ENCODE measurements at regions not wholly inside any gene's neighbourhood (a gene's known extent, or its start where the extent isn't known, plus 50 kb on each side); places are given as distances from the start of the nearest gene placed in this dataset.

DNA sequence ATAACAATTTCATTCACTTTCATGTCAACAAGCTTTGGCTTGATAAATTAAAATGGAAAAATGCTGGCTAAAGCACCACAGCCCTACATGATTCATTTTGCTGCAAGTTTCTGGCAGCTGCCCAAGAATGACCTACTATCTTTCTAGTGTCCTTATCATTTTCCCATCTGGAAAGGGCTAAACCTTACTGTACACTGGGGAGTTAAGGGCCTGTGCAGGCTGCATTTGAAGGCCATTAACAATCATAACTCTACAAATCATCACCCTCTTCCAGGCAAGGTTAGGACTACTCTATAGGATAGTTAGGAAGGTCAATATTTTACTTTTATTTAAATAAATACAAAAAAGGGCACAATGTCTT, 579.7 kb upstream of the ZNF608 start:
- DNase-seq (ENCODE audit: low spot score), result peak; percentile 72

DNA sequence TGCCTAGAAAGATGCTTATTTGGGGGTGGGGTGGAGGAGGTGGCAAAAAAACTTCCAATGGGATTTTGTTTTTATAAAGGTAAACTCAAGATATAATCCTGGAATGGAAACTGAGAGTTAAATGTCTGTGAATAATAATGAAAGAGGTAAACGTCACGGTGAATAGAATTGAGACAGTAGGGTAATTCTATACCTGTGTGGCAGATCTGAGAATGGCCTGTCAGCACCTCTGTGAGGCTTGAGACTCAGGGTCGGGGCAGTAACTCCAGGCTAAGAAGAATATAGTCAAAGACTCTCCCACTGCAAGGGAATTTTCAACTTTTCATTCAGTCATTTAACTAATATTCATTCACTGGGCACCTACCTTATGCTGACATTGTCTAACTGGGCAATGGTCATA, 581.2 kb upstream of the ZNF608 start:
- no peak for DNase-seq (ENCODE audit: low spot score)

DNA sequence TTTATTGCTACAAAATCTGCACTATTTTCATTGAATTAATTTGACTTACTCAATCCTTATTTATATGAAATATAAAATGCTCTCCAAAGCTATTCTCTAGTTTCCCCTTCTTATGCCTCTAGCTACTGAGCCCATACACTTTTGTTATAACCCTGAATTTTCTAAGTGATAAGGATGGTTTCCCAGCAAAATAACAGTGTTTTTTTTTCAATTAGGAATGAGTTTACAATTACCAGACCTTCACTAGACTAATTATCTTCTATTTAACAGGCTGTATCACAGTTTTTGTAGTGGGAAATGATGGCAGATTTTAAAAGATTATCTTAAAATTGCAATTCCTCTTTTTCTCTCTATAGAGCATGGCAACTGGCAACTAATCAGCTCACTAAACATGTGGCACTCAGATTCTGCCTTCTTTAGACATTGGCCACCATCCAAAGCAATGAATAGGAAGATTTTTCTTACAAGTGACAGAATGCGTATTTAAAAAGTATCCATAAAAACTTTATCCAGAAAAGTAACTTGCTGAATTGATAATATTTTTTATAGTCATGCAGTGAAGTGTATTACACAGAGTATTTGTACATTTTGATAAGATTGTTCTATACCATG, 585.7 kb upstream of the ZNF608 start:
- DNase-seq (ENCODE audit: low spot score), result no peak

DNA sequence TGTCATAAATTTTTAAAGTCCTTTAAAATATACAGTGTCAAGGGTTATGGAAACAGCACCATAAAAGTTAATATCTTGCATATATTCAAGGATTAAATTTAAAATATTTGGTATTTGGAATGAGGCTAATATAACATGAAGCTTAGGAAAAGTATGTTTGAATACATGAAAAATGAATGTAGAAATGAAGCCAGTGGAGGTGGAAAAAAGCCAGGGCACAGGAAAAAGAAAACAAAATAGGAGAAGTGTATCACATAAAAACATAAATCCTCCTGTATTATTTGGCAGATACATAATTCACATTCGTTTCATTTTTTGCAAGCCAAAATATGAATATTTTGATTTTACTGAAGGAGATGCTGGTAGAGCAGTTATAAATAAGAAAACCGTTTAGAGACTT, 587.0 kb upstream of the ZNF608 start:
- no peak for DNase-seq (ENCODE audit: low spot score)

DNA sequence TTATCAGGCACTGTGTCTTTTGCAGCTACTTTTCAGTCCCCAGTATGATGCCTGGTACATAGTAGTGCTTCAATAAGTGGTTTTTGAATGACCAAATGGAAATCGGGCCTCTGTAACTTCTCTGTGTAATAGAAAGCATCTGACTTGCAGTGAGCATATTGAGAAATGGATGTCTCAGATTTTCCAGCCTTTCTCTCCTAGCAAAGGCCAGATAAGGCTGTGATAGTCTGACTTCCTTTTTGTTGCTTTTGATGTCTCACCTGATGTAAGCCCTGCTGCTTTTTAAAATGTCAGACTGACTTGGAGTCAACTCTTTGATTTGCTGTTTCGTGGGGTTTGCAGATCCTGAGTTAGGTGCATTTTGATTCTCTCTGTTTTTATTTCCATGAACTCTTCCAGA, 590.0 kb upstream of the ZNF608 start:
- DNase-seq (ENCODE audit: low spot score), result no peak

DNA sequence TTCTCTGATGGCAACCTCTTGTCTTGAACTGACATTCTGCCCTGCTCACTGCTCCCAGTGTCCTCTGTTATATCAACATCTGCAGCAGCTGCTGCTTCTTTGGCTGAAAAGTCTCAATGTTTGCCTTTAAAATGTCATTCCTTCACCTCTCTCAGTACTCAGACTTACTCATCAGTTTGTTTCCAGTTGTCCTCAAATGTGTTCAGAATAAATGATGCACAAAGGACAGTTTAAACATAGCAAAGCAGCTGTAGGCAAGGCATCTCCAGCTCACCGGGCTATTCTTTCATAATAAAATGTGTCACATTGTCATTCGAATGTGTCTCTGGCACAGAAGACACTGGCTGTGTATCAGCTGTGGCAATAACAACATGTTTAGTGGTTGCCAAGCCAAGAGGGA, 590.9 kb upstream of the ZNF608 start:
- no peak for DNase-seq (ENCODE audit: low spot score)

DNA sequence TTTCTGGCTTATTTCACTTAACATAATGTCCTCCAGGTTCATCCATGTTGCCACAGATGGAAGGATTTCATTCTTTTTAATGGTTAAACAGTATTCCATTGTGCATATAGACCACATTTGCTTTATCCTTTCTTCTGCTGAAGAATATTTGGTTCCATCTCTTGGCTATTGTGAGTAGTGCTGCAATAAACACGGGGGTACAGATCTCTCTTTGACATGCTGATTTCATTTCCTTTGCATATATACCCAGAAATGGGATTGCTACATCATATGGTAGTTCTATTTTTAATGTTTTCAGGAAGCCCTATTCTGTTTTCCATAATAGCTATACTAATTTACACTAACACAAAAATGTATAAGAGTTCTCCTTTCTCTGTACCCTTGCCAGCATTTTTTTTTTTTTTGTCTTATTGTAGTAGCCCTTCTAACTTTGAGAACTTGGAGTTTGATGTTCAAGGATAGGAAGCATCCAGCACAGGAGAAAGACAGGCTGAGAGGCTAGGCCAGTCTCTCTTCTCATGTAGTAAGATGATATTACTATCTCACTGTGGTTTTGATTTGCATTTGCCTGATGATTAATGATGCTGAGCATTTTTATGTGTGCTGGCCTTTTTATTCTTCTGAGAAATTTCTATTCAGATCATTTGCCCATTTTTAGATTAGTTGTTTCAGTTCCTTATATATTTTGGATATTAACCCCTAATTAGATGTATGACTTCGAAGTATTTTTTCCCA, 592.2 kb upstream of the ZNF608 start:
- DNase-seq (ENCODE audit: low spot score), result no peak

DNA sequence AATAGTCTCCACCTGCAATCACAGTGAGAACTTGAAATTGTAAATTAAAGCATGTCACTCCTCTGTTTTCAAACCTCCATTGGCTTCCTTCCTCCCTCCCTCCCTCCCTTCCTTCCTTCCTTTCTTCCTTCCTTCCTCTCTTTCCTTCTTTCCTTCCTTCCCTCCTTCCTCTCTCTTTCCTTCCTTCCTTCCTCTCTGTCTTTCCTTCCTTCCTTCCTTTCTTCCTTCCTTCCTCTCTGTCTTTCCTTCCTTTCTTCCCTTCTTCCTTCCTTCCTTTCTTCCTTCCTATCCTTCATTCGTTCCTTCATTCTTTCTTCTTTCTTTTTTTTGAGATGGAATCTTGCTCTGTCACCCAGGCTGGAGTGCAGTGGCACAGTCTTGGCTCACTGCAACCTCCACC, 595.0 kb upstream of the ZNF608 start:
- DNase-seq (ENCODE audit: low spot score), result no peak

DNA sequence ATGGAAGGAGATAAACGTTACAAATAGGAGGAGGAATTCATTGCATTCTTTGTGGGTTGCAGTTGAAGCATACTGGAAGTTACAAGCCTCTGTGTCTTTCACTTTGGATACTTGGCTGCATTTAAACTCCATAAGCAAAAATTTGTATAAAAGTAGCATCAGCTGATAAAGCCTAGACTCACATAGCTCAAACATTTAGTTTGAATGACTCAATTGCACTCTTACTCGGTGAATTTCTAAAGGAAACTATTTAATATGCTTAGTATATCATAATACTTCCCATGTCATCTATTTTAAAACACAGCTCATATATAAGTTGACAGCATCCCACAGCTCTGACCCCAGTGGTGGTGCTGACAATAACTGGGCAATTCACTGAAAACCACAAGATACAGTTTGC, 596.6 kb upstream of the ZNF608 start:
- no peak for DNase-seq (ENCODE audit: low spot score)

DNA sequence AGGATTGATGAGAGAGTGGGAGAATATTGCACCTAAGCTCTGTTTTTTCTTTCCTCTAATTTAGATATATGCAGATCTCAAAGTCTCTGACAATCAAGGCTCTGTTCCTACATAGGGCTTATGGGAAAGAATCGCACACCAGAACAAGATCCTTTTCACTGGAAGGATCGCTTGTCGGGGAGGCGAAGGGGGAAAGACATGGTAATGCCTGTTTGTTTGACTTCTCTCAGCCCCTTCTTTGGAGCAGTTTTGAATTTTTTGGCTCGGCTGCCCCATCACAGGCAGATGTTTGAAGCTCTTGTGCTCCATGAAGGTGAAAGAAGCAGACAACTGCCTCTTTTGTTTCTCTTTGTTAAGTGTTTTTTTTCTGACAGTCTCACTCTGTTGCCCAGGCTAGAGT, 599.9 kb upstream of the ZNF608 start:
- no peak for DNase-seq (ENCODE audit: low spot score)

DNA sequence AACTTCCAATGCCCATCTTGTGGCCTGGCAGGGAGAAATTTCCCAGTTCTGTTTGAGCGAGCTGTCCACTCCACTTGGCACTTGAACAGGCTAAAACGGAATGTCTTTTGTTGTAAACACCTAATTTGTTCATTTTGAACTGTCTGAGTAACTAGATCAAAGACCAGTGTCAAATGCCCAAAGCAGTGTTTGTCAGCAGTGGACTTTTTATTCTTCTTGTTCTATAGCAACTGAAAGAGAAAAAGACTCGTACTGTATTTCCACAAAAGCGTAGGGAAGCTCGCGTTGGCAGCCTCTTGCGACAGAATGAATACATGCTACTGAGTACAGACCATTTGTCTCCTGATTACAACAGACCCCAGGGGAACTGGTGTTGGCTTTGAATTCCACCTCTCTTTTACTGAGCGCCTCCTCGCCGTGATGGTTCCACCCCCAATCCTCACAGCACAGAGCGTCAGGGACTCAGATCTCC, 601.8 kb upstream of the ZNF608 start:
- DNase-seq (ENCODE audit: low spot score), result no peak

DNA sequence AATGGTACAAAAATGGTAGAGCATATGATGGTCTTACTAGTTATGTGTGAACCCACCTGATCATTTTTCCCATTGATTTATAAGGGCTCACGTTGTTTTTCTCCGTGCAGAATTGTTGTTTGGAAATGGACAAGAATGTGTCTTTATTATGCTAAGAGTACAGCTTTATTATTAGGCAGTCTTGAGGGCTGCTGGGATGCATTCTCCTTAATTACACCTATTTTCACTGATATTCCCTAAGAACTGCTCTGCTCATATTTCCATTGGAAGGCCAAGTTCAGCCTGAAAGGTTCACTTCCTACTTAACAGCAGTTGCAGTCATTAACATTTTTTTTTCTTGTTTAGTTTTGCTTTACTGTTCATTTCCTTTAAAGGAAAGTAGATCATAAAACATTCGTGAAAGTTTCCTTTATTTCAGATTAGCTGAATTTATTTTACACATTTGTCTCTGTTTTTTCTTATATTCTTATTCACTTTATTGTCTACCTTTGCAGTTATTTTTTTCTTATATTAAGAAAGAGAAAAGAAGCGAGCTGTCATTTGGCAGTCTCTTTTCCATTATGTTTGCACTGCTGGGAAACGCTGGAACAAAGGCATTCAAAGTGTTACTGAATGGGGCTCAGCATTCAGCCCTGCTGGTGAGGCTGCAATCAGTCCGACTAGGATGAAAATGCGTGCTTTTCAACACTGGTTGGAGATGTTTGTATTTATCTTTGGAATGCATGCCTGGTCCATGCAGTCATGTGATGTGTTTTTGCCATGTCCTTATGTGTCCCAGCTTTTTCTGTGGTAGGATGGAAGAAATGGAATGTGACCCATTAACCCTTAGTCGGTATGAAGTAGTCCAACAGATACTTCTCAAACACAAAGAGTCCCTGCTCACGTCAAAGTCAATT, 602.7 kb upstream of the ZNF608 start:
- no peak for DNase-seq (ENCODE audit: low spot score)

DNA sequence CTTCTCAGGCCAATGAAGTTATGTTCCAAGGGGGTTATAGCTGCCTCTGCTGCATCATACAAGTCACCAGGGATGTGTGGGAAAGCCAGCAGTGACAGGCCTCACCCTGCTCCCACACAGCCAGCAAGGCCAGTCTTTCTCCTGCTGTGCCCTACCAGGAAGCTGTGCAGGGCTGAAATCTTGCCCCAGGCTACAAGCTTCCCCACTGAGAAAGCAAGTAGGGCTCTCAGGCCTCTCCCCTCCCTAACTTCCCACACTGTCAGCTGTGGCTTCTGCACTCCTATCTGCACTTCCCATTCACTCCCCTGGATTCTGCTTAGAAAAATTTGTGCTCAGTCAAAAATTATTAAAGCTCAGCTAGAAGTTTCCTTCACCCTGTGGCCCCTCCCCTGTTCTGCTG, 611.2 kb upstream of the ZNF608 start:
- peak; percentile 39 for DNase-seq (ENCODE audit: low spot score)

DNA sequence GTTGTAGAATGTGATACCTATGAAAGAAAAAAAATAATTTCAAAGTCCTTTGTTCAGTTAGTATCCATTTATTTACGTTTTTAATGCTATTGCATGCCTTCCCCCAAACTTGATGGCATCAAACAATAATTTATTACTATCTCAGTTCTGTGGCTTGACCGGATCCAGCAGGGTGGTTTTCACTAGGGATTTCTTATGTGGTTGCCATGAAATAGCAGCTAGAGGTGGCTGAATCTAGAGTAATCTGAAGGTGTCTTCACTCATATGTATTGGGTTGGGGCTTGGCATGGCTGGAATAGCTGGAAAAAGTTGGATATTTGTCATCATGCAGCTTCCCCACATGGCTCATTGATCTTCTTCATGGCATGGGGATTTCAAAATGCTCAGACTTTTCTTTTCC, 619.3 kb upstream of the ZNF608 start:
- no peak for DNase-seq (ENCODE audit: low spot score)

DNA sequence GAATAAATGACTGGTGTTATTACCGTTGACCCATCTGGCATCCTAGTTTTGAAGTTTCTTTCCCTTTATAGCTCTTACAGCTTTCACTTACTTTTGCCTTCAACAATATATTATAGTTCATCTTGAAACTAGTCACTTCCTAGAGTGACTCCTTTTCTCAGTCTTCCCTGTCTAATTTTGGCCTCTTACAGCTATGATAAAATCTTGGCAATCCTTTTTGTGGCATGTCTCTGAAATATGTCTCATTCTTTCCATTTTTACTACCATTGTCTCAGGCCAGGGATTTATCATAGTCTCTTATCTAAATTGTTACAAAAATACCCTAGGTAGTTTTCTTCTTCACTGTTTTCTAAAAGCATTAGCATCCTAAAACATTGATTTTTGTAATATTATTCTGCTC, 621.3 kb upstream of the ZNF608 start:
- no peak for DNase-seq (ENCODE audit: low spot score)

DNA sequence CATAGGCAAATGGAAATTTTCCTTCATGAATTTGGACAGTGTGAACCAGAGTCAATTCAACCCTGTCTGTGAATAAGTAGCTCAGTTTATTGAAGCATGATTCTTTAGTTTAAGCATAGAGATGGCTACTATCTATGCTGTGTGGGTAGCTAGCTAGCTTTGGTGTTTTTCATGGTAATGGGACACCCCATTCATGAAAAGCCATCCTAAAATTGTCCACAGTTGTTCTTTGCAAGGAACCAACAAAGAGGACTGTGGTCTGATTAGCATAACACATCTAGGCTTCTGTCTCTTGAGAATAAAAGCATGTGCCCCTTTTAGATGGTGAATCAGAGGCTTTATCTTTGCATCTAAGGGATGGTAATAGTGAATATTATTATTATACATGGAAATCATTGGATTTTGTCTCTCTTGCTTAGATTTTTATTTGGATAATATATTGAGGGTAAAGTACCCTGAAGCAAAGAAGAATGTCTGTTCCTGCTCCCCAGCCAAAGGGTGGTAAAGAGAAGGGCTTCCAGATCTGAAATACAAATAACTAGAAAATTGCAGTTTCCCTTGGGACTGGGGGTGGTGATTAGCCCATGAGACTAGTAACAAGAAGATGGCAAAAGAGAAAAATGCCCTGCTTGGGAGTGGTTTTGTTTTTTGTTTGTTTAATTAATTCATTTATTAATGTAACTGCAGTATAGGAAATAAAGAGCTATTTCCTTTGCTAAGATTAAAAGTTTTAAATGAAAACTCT, 624.2 kb upstream of the ZNF608 start:
- DNase-seq (ENCODE audit: low spot score), result no peak

DNA sequence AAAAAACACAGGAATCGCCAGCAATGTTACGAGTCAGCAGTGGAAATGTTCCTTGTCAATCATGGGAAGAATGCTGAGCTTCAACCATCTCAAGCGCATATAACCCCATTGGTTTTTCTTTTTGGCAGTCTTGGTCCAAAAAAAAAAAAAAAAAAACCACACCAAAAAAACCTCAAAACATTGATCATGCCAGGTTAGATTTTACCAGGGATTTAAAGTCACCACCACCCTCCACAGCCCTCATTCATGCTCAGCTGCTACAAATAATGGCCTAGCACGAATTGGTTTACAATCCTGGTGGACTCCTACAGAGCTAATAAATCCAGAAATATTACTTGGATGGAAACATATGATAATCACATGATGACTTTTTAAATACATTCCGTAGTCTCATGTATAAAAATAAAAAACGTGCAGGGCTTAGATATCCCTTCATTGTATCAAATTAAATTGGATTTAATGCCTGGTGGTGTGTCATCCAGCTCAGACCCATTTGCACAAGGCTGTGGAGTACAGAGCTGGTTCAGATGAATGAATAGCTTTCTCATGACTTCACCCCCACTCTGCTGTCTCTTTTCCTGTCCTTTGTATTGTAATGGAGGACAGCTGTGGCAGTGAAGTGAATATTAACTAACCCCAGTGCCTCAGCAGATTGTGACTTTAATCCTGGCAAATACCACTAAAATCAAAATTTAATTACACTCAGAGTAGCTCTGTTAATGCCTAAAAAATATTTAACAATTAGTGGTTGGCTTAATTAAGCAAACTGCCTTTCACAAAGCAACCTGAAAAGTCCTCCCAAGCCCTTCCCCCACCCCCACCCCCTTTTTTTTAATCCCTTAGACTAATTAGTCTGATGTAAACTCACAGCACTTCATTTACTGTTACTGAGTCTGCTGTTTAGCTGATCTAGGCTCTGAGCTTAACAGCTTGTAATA, 626.5 kb upstream of the ZNF608 start:
- peak; percentile 86 for DNase-seq (ENCODE audit: low spot score)

DNA sequence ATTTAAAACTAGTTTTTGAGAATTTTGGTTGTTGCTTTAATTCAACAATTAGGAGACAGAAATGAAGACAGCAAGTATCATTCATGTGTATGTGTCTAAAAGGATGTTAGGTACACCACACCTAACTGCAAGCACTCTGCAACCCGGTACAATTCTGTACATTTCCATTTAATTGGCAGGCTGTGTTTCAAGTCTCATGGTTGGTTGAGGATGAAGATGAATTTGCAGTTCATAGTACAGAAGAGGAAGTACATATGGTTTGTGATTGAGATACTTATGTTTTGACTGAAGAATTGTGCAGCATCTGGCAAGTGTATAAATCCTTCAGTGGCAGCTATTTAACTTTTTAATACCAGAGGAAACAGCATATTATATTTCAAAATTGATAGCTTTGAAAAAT, 628.7 kb upstream of the ZNF608 start:
- DNase-seq (ENCODE audit: low spot score), result no peak

DNA sequence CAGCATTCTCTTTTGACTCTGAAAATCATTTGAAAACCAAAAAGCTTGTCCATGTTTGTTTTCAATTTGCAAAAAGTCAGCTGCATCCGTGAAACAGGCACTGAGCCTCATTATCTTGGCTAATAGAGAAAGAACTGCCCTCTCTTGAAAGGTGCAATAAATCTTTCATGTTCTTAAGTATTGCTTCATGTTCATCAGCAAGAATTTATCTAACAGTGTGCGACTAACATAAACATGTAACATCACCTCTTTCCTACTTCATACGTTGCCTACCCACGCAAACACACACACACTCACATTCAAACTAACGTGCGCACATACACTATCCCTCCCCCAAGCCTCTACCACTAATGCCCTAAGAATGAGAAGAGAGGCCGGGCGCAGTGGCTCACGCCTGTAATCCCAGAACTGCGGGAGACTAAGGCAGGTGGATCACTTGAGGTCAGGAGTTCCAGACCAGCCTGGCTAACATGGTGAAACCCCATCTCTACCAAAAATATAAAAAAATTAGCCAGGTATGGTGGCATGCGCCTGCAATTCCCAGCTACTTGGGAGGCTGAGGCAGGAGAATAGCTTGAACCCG, 629.7 kb upstream of the ZNF608 start:
- no peak for DNase-seq (ENCODE audit: low spot score)

DNA sequence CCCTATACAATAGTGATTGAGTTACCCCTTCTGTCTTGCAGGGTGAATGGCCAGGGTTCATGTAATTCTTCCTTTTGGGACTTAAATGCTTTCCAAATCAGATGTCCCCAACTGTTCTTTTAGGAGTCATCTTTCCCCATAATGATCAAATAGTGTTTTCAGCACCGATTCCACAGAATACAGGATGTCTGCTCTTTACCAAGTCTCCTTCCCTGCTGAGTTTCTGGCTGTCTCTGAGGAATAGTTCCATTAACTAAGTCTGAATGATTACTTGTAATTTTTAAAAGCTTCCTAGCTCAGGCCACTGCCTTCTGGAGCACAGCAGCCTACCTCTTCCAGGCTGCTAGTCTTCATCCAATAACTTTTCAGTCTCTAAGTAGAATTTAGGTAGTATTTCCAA, 630.7 kb upstream of the ZNF608 start:
- no peak for DNase-seq (ENCODE audit: low spot score)

DNA sequence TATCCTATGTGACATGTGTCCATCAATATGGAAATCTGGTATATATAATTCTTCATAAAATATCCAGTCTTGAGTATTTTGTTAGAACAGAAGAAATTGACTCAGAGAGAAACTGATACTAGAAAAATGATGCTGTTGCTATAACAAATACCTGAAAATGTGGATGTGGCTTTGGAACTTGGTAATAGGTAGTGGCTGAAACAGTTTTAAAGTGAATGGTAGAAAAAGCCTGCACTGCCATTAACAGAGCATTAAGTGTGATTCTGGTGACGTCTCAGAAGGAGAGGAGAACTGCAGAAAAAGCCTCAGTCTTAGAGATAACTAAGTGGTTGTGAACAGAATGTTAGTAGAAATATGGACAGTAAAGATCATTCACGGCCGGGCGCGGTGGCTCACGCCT, 634.9 kb upstream of the ZNF608 start:
- DNase-seq (ENCODE audit: low spot score), result no peak
